Retina (tissue), 1 donor: ENCODE measurements at regions not wholly inside any gene's neighbourhood (a gene's known extent, or its start where the extent isn't known, plus 50 kb on each side); places are given as distances from the start of the nearest gene placed in this dataset.
A peak's percentile ranks its signal among the peaks of the same experiment; 100 is the strongest.

Experiments used
- DNase-seq: peaks from one replicate; pipeline ENCODE4 v3.0.0-alpha.2; 2016

DNA sequence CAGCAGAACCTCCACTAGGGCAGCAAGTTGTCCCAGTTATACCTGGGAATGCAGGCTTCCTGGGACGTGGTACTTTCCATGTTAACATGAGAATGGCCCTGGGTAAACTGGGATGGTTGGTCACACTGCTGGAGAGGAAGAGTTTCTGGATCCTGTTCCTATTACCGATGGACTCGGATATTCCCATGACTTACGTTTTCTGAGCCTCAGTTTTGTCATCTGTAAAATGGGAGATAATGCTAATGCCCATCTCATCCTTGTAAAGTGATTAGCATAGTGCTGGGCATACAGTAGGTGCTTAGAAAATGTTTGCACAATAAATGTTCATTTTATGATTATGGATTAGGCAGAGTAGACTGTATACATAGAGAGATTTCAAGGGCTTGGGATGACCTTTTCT lies 280.9 kb upstream of the EEF2KMT start:
- no peak for DNase-seq

DNA sequence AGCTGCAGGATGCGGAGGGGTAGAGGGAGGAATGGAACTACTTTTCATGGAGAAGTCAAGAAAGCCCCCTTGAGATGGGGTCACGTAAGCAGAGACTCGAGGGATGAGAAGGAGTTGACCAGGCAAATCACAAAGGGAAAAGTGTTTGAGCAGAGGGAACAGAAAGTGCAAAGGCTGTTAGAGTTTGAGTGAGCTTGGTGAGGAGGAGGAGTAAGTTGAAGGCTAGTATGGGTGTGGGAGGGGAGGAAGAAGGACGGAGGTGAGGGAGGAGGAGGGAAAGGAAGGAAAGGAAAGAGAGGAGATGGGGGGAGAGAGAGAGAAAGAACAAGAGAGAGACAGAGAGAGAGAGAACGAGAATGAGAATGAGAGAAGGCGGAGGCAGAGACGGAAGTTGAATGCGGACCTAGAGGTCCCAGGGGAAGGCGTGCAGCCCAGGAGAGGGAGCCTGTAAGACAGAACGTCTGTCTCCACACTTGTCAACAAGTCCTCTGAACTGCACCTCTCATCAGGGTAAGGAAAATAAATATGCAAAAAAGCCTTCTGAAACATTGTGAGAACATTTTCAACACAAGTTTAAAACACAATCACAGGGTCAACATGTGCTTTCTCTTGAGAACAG lies 279.8 kb upstream of the EEF2KMT start:
- no peak for DNase-seq

DNA sequence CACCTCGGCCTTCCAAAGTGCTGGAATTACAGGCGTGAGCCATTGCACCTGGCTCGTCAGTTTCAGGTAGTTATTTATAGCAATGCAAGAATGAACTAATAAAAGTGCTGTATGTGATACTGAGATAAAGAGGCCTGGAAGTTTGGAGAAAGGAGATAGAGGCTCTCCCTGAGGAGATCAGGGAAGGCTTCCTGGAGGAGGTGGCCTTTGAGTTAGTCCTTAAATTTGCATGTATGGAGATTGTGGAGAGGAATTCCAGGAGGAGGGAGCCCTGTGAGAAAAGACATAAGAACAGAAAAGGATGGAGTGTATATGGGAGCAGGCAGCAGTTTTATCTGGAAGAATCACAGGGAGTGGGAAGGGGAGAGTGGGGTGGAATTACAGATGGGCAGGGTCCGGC lies 276.6 kb upstream of the EEF2KMT start:
- no peak for DNase-seq

DNA sequence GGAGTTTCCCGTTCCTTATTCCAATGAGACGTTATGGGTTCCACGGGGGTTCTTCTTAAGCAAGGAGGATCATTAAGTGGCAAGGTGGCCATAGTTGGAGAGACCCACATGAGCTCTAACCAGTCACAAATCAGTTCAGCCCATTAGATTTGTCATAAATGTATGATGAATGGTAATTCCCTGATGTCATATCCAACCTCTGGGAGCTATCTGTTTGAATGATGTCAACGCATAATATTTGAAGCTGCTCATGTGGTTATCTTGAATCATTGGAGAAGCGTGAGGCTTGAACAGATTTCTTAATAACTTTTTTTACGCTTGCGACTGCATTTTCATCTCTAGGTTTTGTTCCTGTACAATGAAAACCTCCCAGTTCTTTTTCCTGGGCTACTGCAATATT lies 270.4 kb upstream of the EEF2KMT start:
- DNase-seq, result no peak

DNA sequence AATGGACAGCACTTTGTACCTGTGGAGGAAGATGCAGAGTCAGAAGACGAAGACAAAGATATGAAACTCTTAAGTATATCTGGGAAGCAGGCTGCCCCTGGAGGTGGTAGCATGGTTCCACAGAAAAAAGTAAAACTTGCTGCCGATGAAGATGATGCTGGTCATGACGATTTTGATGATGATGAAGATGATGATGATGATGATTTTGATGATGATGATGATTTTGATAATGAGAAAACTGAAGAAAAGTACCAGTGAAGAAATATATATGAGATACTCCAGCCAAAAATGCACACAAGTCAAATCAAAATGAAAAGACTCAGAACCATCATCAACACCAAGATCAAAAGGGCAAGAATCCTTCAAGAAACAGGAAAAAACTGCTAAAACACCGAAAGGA lies 268.5 kb upstream of the EEF2KMT start:
- DNase-seq, result no peak

DNA sequence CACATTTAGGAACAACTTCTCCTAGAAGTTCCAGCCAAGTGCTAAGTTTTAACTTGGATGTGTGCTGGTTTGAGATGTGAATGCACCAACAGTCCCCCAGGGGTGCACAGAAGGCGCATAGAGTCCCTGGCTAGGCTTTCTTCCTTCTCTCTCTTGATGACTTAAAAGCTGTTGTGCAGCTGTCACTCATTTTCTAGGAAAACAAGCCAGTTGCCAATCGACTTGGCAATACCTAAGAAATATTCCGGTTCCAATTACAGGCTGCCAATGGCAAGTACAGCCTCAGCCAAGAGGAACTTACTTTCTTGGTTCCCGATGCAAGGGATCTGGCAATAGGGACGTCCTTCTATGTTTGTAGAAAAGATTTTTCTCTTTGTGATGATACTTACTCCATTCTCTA lies 266.6 kb upstream of the EEF2KMT start:
- DNase-seq, result no peak

DNA sequence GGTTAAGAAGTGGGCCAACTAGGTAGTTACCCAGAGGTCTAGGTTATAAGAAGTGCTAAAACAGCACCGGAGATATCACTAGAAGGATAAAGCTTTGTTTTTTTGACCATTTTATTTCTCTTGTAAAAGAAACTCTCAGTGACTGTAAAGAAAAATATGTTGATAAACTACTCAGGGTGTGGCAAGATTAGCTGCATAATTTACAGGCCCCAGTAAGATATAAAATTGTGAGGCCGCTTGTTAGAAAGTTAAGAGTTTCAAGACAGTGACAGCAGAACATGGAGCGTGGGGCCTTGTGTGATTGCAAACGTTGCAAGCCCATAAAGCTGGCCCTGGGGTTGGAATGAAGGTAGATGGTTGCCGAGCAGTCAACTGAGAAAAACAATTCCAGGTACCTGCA lies 263.7 kb upstream of the EEF2KMT start:
- no peak for DNase-seq

DNA sequence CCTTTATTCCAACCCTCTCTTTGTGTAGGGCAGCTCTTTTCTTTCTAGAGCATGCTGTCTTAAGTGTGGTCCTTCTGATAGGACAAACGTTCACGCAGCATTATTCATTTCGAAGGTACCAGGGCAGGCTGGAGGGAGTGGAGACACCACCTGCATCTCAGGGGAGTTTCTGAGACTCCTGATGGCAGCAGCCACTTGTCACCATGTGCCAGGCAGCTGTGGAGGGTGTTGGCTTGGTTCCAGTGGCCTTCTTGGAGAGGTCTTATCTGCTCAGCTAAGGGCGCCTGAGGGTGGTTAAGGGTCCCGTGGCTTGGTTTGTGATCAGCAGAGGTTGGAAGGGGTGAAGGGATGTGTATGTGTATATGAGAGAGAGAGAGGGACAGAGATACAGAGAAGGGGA lies 257.1 kb upstream of the EEF2KMT start:
- DNase-seq, result no peak

DNA sequence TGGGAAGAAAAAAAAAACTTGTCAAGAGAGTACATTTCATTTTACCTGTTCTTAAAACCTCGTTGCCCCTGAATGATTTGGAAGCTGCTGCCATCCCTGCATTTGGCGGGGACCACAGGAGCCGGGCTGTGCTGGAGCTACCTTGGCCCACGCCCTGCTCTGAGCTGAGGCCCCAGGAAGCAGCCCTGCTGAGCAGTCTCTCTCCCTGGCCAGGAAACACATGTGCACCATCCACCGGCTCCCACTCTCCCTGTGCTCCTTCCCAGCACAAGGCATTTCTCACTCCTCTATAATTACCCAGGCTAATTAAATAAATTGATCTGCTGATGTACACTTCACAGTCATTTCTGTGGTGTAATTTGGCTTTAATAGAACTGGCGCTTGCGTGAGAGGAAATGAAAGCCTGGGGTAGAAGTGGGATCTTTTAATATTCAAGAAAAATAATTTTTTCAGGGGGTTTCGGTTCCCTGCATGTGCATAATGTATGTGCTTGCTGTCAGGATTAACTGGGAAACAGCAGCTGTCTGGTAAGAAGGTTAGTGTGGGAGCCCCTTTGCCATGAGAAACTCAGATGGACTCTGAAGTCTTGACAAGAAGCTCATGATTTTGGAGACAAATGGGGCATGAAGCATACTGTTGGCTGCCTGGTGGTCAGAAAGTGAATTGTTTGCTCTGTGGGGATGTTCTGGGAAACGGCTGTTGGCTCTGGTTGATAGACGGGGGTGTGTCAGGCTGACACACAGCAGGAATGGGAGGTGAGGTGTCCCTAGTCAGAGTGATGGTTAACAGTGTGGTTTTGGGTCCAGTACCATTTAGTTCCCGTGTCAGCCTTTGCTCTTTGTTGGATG lies 252.3 kb upstream of the EEF2KMT start:
- DNase-seq, result peak; percentile 20

DNA sequence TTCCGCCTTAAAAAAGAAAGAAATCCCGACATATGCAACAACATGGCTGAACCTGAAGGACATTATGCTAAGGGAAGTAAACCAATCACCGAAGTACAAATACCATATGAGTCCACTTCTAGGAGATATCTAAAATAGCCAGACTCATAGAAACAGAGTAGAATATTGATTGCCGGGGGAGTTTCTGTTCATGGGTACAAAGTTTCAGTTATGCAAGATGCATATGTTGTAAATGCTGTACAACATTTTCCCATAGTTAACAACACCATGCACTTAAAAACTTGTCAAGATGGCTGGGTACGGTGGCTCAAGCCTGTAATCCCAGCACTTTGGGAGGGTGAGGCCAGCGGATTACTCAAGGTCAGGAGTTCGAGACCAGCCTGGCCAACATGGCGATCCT lies 251.5 kb upstream of the EEF2KMT start:
- no peak for DNase-seq

DNA sequence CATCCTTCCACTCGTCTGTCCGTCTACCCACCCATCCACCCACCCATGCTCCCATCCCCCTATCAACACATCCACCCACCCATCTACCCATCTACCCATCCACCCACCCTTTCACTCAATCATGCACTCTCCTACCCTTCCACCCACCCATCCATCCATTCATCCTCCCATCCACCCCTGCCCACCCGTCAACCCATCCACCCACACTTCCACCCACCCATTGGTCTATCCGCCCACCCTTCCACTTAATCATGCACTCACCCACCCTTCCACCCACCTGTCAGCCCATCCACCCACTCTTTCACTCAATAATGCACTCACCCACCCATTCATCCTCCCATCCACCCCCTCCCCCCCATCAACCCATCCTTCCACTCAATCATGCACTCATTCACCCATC lies 250.0 kb upstream of the EEF2KMT start:
- no peak for DNase-seq

DNA sequence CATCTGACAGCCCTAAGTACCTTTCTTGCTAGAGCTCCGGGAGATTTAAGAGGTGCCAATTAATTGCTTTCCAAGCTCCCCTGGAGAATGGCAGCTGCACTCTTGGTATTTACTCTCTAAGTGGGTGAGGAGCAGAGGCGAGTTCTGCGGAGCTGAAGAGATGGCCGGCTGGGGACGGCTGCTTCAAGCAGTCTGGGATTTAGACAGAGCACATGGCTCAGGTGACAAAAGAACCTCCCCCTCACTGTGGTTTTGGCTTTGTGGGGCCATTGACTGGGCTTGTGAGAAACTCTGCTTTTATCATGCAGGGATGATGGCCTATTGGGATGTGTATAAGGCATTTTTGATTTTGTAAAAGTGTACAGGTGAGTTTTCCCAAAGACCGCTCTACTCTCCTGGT lies 239.3 kb upstream of the EEF2KMT start:
- DNase-seq, result no peak

DNA sequence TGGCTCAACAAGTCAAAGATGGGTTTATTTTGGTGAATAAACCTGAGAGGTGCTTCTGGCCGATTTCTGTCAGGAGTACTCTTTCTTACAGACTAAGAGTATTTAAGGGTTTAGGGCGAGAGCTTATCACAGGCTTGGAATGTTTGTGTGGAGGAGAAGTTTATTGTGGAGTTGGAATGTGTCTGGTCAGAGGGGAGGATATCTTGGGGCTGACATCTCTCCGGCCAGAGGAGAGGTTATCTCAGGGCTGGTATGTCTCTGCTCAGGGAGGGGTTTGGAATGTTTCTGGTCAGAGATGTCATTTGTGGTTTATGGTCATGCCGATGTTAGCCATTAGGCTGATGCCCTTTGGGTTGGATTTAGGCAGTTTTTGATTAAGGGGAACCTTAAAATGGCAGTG lies 236.4 kb upstream of the EEF2KMT start:
- DNase-seq, result no peak

DNA sequence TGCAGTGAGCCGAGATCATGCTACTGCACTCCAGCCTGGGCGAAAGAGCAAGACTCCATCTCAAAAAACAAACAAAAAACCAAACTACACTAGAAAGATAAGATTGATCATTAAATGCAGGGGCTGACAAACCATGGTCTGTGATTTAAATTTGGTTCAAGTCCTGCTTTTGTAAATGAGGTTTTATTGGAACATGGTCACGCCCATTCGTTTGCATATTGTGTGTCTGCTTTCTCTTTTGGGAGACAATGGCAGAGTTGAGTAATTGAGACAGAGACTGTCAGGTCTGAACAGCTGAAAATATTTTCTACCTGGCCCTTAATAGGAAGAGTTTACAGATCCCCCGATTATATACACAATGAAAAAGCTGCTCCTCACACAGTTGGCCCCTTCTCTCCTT lies 235.5 kb upstream of the EEF2KMT start:
- DNase-seq, result no peak

DNA sequence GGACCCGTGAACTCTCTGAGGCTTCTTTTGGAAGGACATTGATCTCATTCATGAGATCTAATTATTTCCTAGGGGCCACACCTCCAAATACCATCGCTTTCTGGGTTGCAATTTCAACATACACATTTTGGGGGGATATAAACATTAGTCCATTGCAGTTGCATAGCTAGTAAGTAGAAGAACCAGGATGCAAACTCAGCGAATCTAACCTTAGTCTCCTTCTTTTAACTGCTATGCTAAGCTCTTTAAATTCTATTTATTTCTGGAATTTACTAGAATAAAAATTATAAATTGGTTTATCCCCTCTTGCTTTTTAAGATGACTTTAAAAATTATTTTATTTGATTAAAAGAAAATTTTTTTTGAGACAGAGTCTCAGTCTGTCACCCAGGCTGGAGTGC lies 232.5 kb upstream of the EEF2KMT start:
- DNase-seq, result no peak

DNA sequence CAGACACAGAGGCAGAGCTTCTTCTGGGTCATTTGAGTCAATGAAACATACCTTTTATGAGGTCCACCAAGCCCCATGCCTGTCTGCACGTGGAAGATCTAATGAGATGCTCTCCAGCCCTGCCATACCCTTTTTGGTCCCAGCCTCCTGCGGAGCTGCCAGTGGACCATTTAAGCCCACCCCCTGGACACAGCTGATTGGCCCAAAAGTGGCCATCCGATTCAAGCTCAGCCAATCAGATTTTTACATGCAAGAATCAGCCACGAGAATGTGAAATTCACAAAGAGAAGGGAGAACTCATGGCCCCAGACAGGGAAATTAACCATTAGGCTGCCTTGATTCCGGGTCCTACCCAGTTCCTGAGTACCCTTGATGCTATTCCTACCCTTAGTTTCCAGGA lies 231.0 kb upstream of the EEF2KMT start:
- DNase-seq, result peak; percentile 15

DNA sequence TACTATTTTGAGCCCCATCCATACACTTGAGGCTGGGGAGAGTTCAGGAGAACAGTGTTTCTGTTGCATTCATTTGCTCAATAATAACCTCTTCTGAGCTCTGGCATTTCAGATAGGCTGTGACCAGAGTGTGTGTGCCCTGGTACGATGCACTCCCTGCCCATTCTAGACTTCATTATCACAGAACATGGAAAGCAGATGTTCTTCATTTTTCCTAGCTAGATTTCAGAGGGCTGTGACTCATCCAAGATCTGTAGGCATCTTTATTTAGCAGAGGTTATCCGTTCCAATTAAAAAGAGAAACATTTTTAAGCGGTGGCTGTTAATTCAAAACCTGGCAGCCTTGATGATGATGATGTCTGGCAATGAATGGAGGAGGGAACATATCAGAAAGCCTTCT lies 228.8 kb upstream of the EEF2KMT start:
- no peak for DNase-seq

DNA sequence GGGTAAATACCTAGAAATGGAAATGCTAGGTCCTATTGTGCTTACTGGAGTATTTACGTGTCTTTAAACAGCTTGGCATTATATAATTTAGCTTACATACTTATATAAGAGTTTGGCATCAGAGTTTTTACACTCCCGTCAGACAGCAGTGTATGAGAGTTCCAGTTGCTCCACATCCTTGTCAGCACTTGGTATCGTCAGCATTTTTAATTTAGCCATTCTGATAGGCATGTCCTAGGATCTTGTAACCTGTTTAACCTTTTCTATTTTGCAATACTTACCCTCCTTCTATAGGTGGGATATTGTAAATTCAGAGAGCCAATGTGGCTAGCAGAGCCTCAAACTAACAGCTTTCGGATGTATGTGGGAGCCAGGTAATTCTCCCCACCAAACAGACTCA lies 228.3 kb upstream of the EEF2KMT start:
- DNase-seq, result no peak

DNA sequence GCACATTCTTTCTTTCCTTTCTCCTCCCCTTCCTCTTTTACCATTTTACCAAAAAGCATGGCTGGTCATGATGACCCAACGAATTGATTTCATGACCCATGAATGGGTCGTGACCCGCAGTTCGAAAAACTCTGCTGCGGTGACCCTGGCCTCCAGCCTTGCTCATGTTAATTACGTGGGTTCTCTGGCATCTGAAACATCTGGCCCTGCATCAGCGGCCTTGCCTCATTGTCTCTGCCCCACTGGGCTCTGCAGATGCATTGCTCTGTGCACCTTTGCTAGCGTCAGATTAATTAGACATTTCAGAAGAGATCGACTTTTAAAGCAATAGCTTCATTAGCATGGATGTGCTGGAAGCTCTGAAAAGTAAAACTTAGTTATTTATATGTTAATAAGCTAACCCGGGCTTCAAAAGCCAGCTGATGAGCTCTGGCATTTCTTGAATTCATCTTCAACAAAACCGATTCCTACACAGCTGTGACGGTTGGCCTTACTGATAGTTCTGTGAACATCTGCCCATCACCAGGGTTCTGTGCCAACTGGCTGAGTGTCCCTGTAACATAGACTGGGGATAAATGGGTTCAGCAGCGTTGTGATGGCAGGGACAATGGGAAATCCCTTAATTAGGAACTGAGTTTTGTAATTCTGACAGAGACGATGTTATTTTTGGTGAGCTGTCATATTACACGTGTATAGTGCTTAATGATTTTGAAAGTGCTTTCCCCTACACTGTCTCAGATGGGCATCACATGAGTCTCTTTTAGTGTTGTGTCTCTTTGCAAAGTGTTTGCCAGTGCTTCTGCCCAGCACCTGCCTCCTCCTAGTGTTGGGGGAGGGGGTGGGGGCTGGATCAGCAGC lies 225.9 kb upstream of the EEF2KMT start:
- DNase-seq, result no peak

DNA sequence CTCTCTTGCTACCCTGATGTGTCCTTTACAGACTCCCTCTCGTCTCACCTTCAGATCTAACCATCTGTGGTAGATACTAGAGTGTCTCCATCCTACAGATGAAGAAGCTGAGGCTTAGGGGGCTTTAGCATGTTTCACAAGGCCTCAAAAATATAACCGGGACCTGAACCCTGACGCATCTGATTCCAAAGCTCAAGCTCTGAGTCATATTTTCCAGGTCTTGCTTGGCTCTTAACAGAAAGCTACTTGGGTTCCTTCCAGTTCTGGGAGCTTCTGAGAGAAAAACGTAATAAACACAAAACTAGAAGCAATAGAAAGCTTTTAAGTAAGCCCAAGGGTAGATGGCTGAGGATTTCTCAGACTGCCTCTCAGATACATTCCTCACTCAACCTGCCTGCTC lies 224.3 kb upstream of the EEF2KMT start:
- no peak for DNase-seq

DNA sequence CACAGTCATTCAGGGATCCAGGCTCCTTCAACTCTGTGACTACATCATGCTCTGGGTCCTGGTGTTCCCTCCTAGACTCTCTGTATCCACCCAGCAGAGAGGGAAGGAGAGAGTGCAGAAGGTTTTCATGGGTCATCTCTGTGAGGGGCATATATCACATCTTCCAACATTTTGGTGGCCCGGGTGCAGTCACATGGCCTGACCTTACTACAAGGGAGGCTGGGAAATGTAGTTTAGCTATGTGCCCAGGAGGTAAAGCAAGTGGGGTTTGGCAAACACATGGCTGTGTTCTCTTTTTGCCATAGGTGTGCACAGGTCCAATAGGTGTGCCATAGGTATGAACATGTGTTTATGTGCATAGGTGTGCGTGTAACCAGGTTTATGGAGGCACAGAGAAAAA lies 222.2 kb upstream of the EEF2KMT start:
- DNase-seq, result no peak

DNA sequence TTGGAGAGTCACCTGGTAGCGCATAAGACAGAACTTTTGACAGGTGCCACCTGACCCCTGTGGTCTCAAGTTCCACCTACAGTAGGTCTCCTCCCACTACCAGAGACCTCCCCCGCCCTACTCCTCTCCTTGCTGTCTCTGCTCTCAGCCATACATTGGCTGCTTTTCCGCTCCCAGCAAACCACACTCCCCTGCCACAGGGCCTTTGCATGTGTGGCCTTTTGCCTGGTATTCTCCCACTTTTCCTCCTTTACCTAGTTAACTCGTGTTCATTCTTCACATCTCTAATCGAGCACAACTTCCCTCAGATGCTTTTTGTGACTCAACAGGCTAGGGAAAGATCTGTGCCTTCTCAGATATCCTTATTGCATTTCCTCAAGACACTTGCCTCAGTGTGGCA lies 218.3 kb upstream of the EEF2KMT start:
- no peak for DNase-seq

DNA sequence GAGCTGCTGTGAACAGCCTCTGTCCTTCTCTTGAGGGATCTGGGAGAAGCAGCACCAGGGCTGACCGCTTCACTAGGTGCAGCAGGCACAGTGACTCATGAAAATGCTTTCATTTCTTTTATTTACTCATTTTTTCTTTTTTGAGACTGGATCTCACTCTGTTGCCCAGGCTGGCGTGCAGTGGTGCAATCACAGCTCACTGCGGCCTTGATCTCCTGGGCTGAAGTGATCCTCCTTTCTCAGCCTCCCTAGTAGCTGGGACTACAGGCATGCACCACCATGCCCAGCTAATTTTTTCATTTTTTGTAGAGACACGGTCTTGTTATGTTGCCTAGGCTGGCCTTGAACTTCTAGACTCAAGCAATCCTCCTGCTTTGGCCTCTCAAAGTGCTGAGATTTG lies 216.8 kb upstream of the EEF2KMT start:
- no peak for DNase-seq
